OCI-LY7 (cell line): ENCODE measurements at regions not wholly inside any gene's neighbourhood (a gene's known extent, or its start where the extent isn't known, plus 50 kb on each side); places are given as distances from the start of the nearest gene placed in this dataset.

Experiments used
- BruUV-seq: library from RNA; stranded (reverse); fragments of 400-500 nt; replicated peaks from 2 replicates; lab custom pipeline; 2021; lab: Mats Ljungman, UMichigan
- CTCF ChIA-PET: fragments of 300-600 bp; sonication (Branson Sonifier 250); formaldehyde crosslinking; loops from one replicate; lab custom pipeline; 2022; ENCODE audit warnings: antibody characterized with exemption; ENCODE audit not compliant: unreplicated experiment; lab: Charles Lee
- POLR2A ChIA-PET: fragments of 300-600 bp; sonication (Branson Sonifier 250); formaldehyde crosslinking; loops from one replicate; lab custom pipeline; 2022; ENCODE audit warnings: antibody characterized with exemption; lab: Charles Lee
- DNase-seq: peaks from one replicate; pipeline ENCODE4 v3.0.0-alpha.2; 2015; ENCODE audit warnings: low spot score
- H2AFZ ChIP-seq: fragments of 200-600 bp; sonication (generic), shearing (Covaris generic); 2 replicates; pipeline ENCODE4 v1.6.1; 2014; ENCODE audit warnings: mild to moderate bottlenecking, antibody characterized with exemption, low read length, moderate library complexity
- H3K27ac ChIP-seq: fragments of 200-600 bp; sonication (generic); 2 replicates; pipeline ENCODE4 v1.5.1; 2014; ENCODE audit warnings: mixed run types, low read depth, mild to moderate bottlenecking, moderate library complexity, low read length, inconsistent platforms; ENCODE audit not compliant: poor library complexity, severe bottlenecking
- H3K36me3 ChIP-seq: fragments of 200-600 bp; sonication (generic); 2 replicates; pipeline ENCODE4 v1.6.1; 2014; ENCODE audit warnings: mild to moderate bottlenecking, antibody characterized with exemption, low read length, moderate library complexity, mixed read lengths; ENCODE audit not compliant: insufficient read depth
- H3K4me1 ChIP-seq: fragments of 200-600 bp; sonication (generic); 2 replicates; pipeline ENCODE4 v1.5.1; 2014; ENCODE audit warnings: mild to moderate bottlenecking, low read length; ENCODE audit not compliant: insufficient read depth, poor library complexity, severe bottlenecking
- H3K4me2 ChIP-seq: fragments of 200-600 bp; sonication (generic); 2 replicates; pipeline ENCODE4 v1.6.1; 2014; ENCODE audit warnings: mild to moderate bottlenecking, low read length
- H3K4me3 ChIP-seq: fragments of 200-600 bp; sonication (generic); 2 replicates; pipeline ENCODE4 v1.5.1; 2014; ENCODE audit warnings: mild to moderate bottlenecking, low read depth, low read length; ENCODE audit not compliant: poor library complexity, severe bottlenecking
- H3K79me2 ChIP-seq: fragments of 200-600 bp; sonication (generic); 2 replicates; pipeline ENCODE4 v1.6.1; 2016; ENCODE audit warnings: low read depth, mild to moderate bottlenecking, low read length, moderate library complexity, mixed read lengths; ENCODE audit not compliant: insufficient read depth
- H3K9me2 ChIP-seq: fragments of 200-600 bp; sonication (generic); 2 replicates; pipeline ENCODE4 v1.6.1; 2016; ENCODE audit warnings: mild to moderate bottlenecking, low read length, mixed read lengths; ENCODE audit not compliant: insufficient read depth
- H3K9me3 ChIP-seq: fragments of 200-600 bp; sonication (generic); 2 replicates; pipeline ENCODE4 v1.6.1; 2014; ENCODE audit warnings: mild to moderate bottlenecking, mixed run types, low read length, mixed read lengths
- H4K20me1 ChIP-seq: fragments of 200-600 bp; sonication (generic); 2 replicates; pipeline ENCODE4 v1.6.1; 2014; ENCODE audit warnings: mild to moderate bottlenecking, antibody characterized with exemption, low read length, moderate library complexity, mixed read lengths; ENCODE audit not compliant: insufficient read depth
- CTCF ChIP-seq: fragments of 200-600 bp; sonication (generic); conservative IDR thresholded peaks from 2 replicates; pipeline ENCODE4 v1.5.1; 2014; ENCODE audit warnings: mild to moderate bottlenecking, antibody characterized with exemption, low read length, moderate library complexity, mixed read lengths
- EZH2phosphoT487 ChIP-seq: fragments of 200-600 bp; sonication (generic); IDR thresholded peaks from 2 replicates; pipeline ENCODE4 v1.6.1; 2018; ENCODE audit warnings: low read depth, borderline replicate concordance, mild to moderate bottlenecking, mixed run types, antibody characterized with exemption, low read length, moderate library complexity, mixed read lengths
- intact Hi-C: fragments of 100-400 bp; cut with micrococcal nuclease; formaldehyde crosslinking; loops from one replicate; pipeline ENCODE4 v1.10.0; 2022; ENCODE audit not compliant: unreplicated experiment

DNA sequence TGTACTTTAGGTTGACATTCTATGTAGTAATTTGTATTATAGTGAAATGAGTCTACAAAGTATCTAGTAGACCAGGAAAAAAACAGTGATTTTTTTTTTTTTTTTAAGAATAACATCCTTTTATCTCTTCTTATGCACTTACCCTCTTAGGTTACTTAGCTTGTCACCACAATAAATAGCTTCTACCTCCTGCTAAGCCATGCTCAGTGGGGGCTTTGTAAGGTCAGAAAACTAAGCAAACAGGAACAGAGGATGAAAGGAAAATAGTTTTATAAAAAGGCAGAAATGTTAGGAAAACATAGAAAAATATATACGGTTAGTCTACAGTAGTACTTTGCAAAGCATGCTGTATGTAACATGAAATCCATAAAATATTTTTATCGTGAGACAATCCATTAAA, 385.3 kb upstream of the ATXN7L3B start:
- no TSS peak for BruUV-seq

GRCh38 chr12:74166096-74166495, 371.5 kb upstream of the ATXN7L3B start:
- TF ChIP-seq EZH2phosphoT487 = no peak
- no peak for TF ChIP-seq CTCF
- Histone ChIP-seq H3K9me2 (no peaks in the 10 kb centered on the region), H3K4me1 (no peaks in the 10 kb centered on the region), H4K20me1 (no peaks in the 10 kb centered on the region), H3K27ac (no peak overlapping the region), H3K36me3 (no peaks in the 10 kb centered on the region), H2AFZ (no peak overlapping the region), H3K9me3 (no peaks in the 10 kb centered on the region), H3K79me2 (no peaks in the 10 kb centered on the region), H3K4me2 (no peak overlapping the region), H3K4me3 (no peak overlapping the region)
- intact Hi-C loops = no loop called here
- DNase-seq = no peak
- ChIA-PET CTCF (no interaction called here), POLR2A (no interaction called here)
- no TSS peak for BruUV-seq

More for the DNA sequence above, 385.3 kb upstream of the ATXN7L3B start:
- Histone ChIP-seq H3K27ac (no peak overlapping the region), H3K9me3 (no peaks in the 10 kb centered on the region), H3K36me3 (no peaks in the 10 kb centered on the region), H3K79me2 (no peaks in the 10 kb centered on the region), H2AFZ (no peak overlapping the region), H3K4me3 (no peak overlapping the region), H3K4me1 (no peaks in the 10 kb centered on the region), H4K20me1 (no peaks in the 10 kb centered on the region), H3K9me2 (no peaks in the 10 kb centered on the region), H3K4me2 (no peak overlapping the region)
- no peak for DNase-seq
- ChIA-PET CTCF (no interaction called here), POLR2A (interaction anchor here (0.7 kb wide), 1 partner anchor 32 kb away, joined by 3 read pairs; no protein-coding TSS in a partner anchor)
- TF ChIP-seq EZH2phosphoT487 (no peak), CTCF (no peak)
- intact Hi-C loops = no loop called here

DNA sequence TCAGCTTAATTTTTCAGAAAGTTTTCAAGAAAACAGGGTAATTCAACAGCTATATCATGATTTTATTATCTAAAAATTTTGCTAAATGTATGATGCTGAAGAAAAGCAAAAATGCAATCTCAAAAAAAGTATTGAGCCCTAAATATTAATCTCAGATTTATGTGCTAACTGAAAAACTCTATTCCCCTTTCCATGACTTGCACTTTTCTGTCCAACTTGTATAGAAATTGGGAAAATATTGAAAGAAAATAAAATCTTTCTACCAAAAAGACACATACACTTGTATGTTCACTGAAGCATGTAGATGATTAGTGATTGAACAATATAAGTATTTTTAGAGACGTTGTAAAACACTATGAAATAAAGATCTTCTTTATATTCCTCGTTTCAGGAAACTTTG, 368.0 kb upstream of the ATXN7L3B start:
- H3K79me2 ChIP-seq = no peaks in the 10 kb centered on the region

More for the DNA sequence above, 368.0 kb upstream of the ATXN7L3B start:
- Histone ChIP-seq H3K27ac (no peak overlapping the region), H3K36me3 (no peaks in the 10 kb centered on the region), H3K4me3 (no peak overlapping the region), H2AFZ (no peak overlapping the region), H3K9me2 (no peaks in the 10 kb centered on the region), H3K4me1 (no peaks in the 10 kb centered on the region), H3K9me3 (no peaks in the 10 kb centered on the region), H3K4me2 (no peak overlapping the region), H4K20me1 (no peaks in the 10 kb centered on the region)
- POLR2A ChIA-PET = interaction anchor here (0.6 kb wide), 2 partner anchors 118 to 216 kb away, joined by 3 to 6 read pairs; no protein-coding TSS in a partner anchor
- intact Hi-C loops = no loop called here
- TF ChIP-seq EZH2phosphoT487 (no peak), CTCF (no peak)
- BruUV-seq = no TSS peak
- CTCF ChIA-PET = no interaction called here
- DNase-seq = no peak
